Osteoblast (primary cell): ENCODE measurements at regions not wholly inside any gene's neighbourhood (a gene's known extent, or its start where the extent isn't known, plus 50 kb on each side); places are given as distances from the start of the nearest gene placed in this dataset.
"Not testable (repeated sequence)": the region's sequence is repeated elsewhere in the genome, so short reads cannot be mapped to it uniquely, and the experiment has no call there.

Source experiments
- DNase-seq: peaks from one replicate; pipeline ENCODE4 v3.0.0; 2011; ENCODE audit warnings: low spot score, mixed read lengths; ENCODE audit not compliant: insufficient read length; ENCODE audit errors: missing footprints
- H2AFZ ChIP-seq: 2 replicates; pipeline ENCODE4 v1.6.0; 2011; ENCODE audit warnings: mild to moderate bottlenecking, low read length
- H3K27ac ChIP-seq: 2 replicates; pipeline ENCODE4 v1.5.1; 2011; ENCODE audit warnings: mild to moderate bottlenecking, low read depth, low read length, moderate library complexity
- H3K27me3 ChIP-seq: 2 replicates; pipeline ENCODE4 v1.6.0; 2012; ENCODE audit warnings: mild to moderate bottlenecking, control low read depth, inconsistent platforms, low read length, moderate library complexity; ENCODE audit not compliant: insufficient read depth
- H3K36me3 ChIP-seq: 2 replicates; pipeline ENCODE4 v1.5.1; 2011; ENCODE audit warnings: mild to moderate bottlenecking, low read length, control low read depth, moderate library complexity; ENCODE audit not compliant: insufficient read depth
- H3K4me1 ChIP-seq: 2 replicates; pipeline ENCODE4 v1.5.1; 2011; ENCODE audit warnings: mild to moderate bottlenecking, low read length, control low read depth, moderate library complexity; ENCODE audit not compliant: insufficient read depth
- H3K4me2 ChIP-seq: 2 replicates; pipeline ENCODE4 v1.6.0; 2011; ENCODE audit warnings: mild to moderate bottlenecking, low read length; ENCODE audit not compliant: insufficient read depth
- H3K4me3 ChIP-seq: fragments of 200-600 bp; sonication (generic); 3 replicates; pipeline ENCODE4 v1.5.1; 2012; ENCODE audit warnings: mild to moderate bottlenecking, low read length, inconsistent platforms; ENCODE audit not compliant: insufficient read depth
- H3K79me2 ChIP-seq: 2 replicates; pipeline ENCODE4 v1.6.0; 2012; ENCODE audit warnings: mild to moderate bottlenecking, low read length, control low read depth, inconsistent platforms; ENCODE audit not compliant: insufficient read depth
- H3K9me3 ChIP-seq: 2 replicates; pipeline ENCODE4 v1.5.1; 2011; ENCODE audit warnings: low read depth, low read length, control low read depth
- H4K20me1 ChIP-seq: 2 replicates; pipeline ENCODE4 v1.6.0; 2012; ENCODE audit warnings: mild to moderate bottlenecking, low read length, control low read depth; ENCODE audit not compliant: insufficient read depth
- CTCF ChIP-seq: IDR thresholded peaks from 2 replicates; pipeline ENCODE4 v1.5.1; 2011; ENCODE audit warnings: mild to moderate bottlenecking, low read depth, low read length, moderate library complexity; ENCODE audit errors: extremely low read depth

GRCh38 chr5:157944077-157944633, 85.2 kb upstream of the CLINT1 start:
- H3K79me2 ChIP-seq: no peaks in the 10 kb centered on the region
- H3K4me1 ChIP-seq: peaks cover 7% of the 10 kb centered on the region
- H3K27me3 ChIP-seq: no peaks in the 10 kb centered on the region
- H3K27ac ChIP-seq: no peak overlapping the region
- TF ChIP-seq CTCF: no peak
- H3K4me2 ChIP-seq: no peak overlapping the region
- DNase-seq: no peak
- H2AFZ ChIP-seq: no peak overlapping the region
- no peaks in the 10 kb centered on the region for H3K9me3 ChIP-seq
- no peaks in the 10 kb centered on the region for H3K36me3 ChIP-seq
- H3K4me3 ChIP-seq: no peak overlapping the region
- no peaks in the 10 kb centered on the region for H4K20me1 ChIP-seq

GRCh38 chr5:157942595-157942994, 83.7 kb upstream of the CLINT1 start:
- no peak overlapping the region for H2AFZ ChIP-seq
- H3K79me2 ChIP-seq: no peaks in the 10 kb centered on the region
- H3K4me1 ChIP-seq: no peaks in the 10 kb centered on the region
- no peaks in the 10 kb centered on the region for H4K20me1 ChIP-seq
- no peaks in the 10 kb centered on the region for H3K27me3 ChIP-seq
- no peak for DNase-seq
- no peak overlapping the region for H3K4me2 ChIP-seq
- no peaks in the 10 kb centered on the region for H3K36me3 ChIP-seq
- no peaks in the 10 kb centered on the region for H3K9me3 ChIP-seq
- H3K27ac ChIP-seq: no peak overlapping the region
- no peak overlapping the region for H3K4me3 ChIP-seq
- no peak for TF ChIP-seq CTCF

GRCh38 chr5:157941616-157942015, 82.7 kb upstream of the CLINT1 start:
- TF ChIP-seq CTCF: no peak
- DNase-seq: no peak
- Histone ChIP-seq H3K4me3 (no peak overlapping the region), H3K79me2 (no peaks in the 10 kb centered on the region), H2AFZ (no peak overlapping the region), H4K20me1 (no peaks in the 10 kb centered on the region), H3K27ac (no peak overlapping the region), H3K4me1 (no peaks in the 10 kb centered on the region), H3K9me3 (no peaks in the 10 kb centered on the region), H3K4me2 (no peak overlapping the region), H3K36me3 (no peaks in the 10 kb centered on the region), H3K27me3 (no peaks in the 10 kb centered on the region)

- H3K79me2 ChIP-seq, H4K20me1 ChIP-seq, H3K4me2 ChIP-seq, H3K4me3 ChIP-seq, DNase-seq, H2AFZ ChIP-seq, H3K9me3 ChIP-seq, H3K4me1 ChIP-seq, H3K27me3 ChIP-seq, H3K36me3 ChIP-seq, H3K27ac ChIP-seq: not testable (repeated sequence)
Measured at GRCh38 chr5:157938101-157938500, 79.2 kb upstream of the CLINT1 start.

- H3K4me1 ChIP-seq, H2AFZ ChIP-seq, H3K36me3 ChIP-seq, H4K20me1 ChIP-seq, H3K27ac ChIP-seq, H3K27me3 ChIP-seq, DNase-seq, H3K4me3 ChIP-seq, H3K79me2 ChIP-seq, H3K4me2 ChIP-seq, H3K9me3 ChIP-seq: not testable (repeated sequence)
Measured at GRCh38 chr5:157936776-157937501, 78.0 kb upstream of the CLINT1 start.
